ENCODE measurements at regions not wholly inside any gene's neighbourhood (a gene's known extent, or its start where the extent isn't known, plus 50 kb on each side); places are given as distances from the start of the nearest gene placed in this dataset.

- DNase-seq (ENCODE audit: low read depth in 1 of 2, low spot score in 2 of 2) (no peak), FAIRE-seq (no peak)
- H2BK20ac ChIP-seq (ENCODE audit: low read length): no peak overlapping the region
- no peak overlapping the region for H3K4ac ChIP-seq (replicated peaks; ENCODE audit: insufficient read length, low read depth, low read length)
- no peaks in the 10 kb centered on the region for H3K79me1 ChIP-seq (ENCODE audit: low read depth, low read length)
- H2AK5ac ChIP-seq (ENCODE audit: low read depth, low read length): no peak overlapping the region
- H3K18ac ChIP-seq (ENCODE audit: extremely low read depth, low read length): no peak overlapping the region
- H3K4me2 ChIP-seq (ENCODE audit: insufficient read depth in 1 of 2, low read depth in 2 of 2, low read length in 2 of 2): no peak overlapping the region
- 0 out of 2 replicates have a peak, but pooled peaks cover 2% of the 10 kb centered on the region for H3K23me2 ChIP-seq (ENCODE audit: low read depth, low read length)
- WGBS, 2 experiments (ENCODE audit: extremely low coverage in 1 of 2, insufficient coverage in 1 of 2, insufficient read length in 1 of 2, insufficient replicate concordance in 2 of 2, low coverage in 1 of 2, low lambda C conversion rate in 2 of 2, missing lambda C conversion rate in 1 of 2): 91% methylated on average over 8 of the region's 8 CpGs; no CpG with 5 or more reads in 1 of the 2 experiments
- H2BK12ac ChIP-seq (ENCODE audit: low read depth, low read length): no peak overlapping the region
- no peak overlapping the region for H3K9ac ChIP-seq (replicated peaks in 1 of 4; ENCODE audit: extremely low read depth in 1 of 4, low read depth in 3 of 4, low read length in 3 of 4)
- H3K14ac ChIP-seq (ENCODE audit: insufficient read length): no peak overlapping the region
- no peaks in the 10 kb centered on the region for H3K79me2 ChIP-seq (ENCODE audit: control insufficient read depth in 1 of 2, insufficient read depth in 2 of 2, low read length in 2 of 2)
- peaks cover 0 to 1% (median 0%) of the 10 kb centered on the region in 4 experiments; a peak in 1 of 7 replicates for H3K27me3 ChIP-seq (replicated peaks in 1 of 4; ENCODE audit: control insufficient read depth in 3 of 4, extremely low read depth in 1 of 4, insufficient read depth in 3 of 4, low read length in 3 of 4)
- no peak overlapping the region for H2BK120ac ChIP-seq (replicated peaks; ENCODE audit: low read depth, low read length)
- no peak overlapping the region for H4K5ac ChIP-seq (ENCODE audit: insufficient read length, low read depth, low read length)
- H3K9me3 ChIP-seq (ENCODE audit: insufficient read depth in 2 of 2, low read depth in 1 of 2, low read length in 1 of 2): no peaks in the 10 kb centered on the region
- TF ChIP-seq SRF (IDR thresholded peaks at IDR 0.05; ENCODE audit: low read depth, low read length) (no peak), JUN (IDR thresholded peaks at IDR 0.05; ENCODE audit: low read depth, low read length) (no peak), HDAC6 (IDR thresholded peaks at IDR 0.05; ENCODE audit: low read depth, low read length) (no peak), KDM1A (IDR thresholded peaks at IDR 0.05; ENCODE audit: borderline replicate concordance, low read length) (no peak), BACH1 (IDR thresholded peaks at IDR 0.05; ENCODE audit: low read length) (no peak), CHD2 (IDR thresholded peaks at IDR 0.05; ENCODE audit: low read length) (no peak), KDM4A (IDR thresholded peaks at IDR 0.05; ENCODE audit: low read depth, low read length, severe bottlenecking) (no peak), TCF12 (IDR thresholded peaks at IDR 0.05; ENCODE audit: low read depth, low read length) (no peak), FOSL1 (IDR thresholded peaks at IDR 0.05; ENCODE audit: insufficient read depth, low read depth, low read length) (no peak)
- TF ChIP-seq, protein P1, sequence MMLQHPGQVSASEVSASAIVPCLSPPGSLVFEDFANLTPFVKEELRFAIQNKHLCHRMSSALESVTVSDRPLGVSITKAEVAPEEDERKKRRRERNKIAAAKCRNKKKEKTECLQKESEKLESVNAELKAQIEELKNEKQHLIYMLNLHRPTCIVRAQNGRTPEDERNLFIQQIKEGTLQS (IDR thresholded peaks at IDR 0.05; ENCODE audit: insufficient read depth, low read depth, low read length): no peak
- TF ChIP-seq, protein P2, sequence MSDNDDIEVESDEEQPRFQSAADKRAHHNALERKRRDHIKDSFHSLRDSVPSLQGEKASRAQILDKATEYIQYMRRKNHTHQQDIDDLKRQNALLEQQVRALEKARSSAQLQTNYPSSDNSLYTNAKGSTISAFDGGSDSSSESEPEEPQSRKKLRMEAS (IDR thresholded peaks at IDR 0.05): no peak
- no peak overlapping the region for H3K23ac ChIP-seq (ENCODE audit: insufficient read length)
- H2AFZ ChIP-seq (ENCODE audit: low read length): no peak overlapping the region
- H3K56ac ChIP-seq (replicated peaks; ENCODE audit: insufficient read length, low read depth, low read length): no peak overlapping the region
- CTCF ChIA-PET (ENCODE audit: partially characterized antibody): no interaction called here
- H4K8ac ChIP-seq (ENCODE audit: extremely low read depth, insufficient read depth, low read length): no peak overlapping the region
- no peaks in the 10 kb centered on the region for H3K4me1 ChIP-seq (replicated peaks in 1 of 4; ENCODE audit: control insufficient read depth in 3 of 4, insufficient read depth in 4 of 4, low read length in 3 of 4)
- no peak overlapping the region for H2BK5ac ChIP-seq (ENCODE audit: low read depth, low read length)
- H3K36me3 ChIP-seq (ENCODE audit: control insufficient read depth in 2 of 4, insufficient read depth in 4 of 4, low read length in 3 of 4): no peaks in the 10 kb centered on the region
- no peaks in the 10 kb centered on the region for H4K20me1 ChIP-seq (replicated peaks in 1 of 2; ENCODE audit: control insufficient read depth in 1 of 2, insufficient read depth in 2 of 2, low read length in 2 of 2)
- POLR2A ChIA-PET (ENCODE audit: partially characterized antibody): no interaction called here
- no peak overlapping the region for H4K91ac ChIP-seq (replicated peaks; ENCODE audit: insufficient read length, low read length)
- no peak overlapping the region for H3K27ac ChIP-seq (ENCODE audit: low read depth, low read length)
- H2BK15ac ChIP-seq (ENCODE audit: low read length): no peak overlapping the region
- no peak overlapping the region for H3K4me3 ChIP-seq (ENCODE audit: extremely low read depth in 1 of 4, insufficient read depth in 2 of 4, low read depth in 3 of 4, low read length in 4 of 4)
Observed at GRCh38 chr16:73629011-73629410, 581.1 kb upstream of the ZFHX3 start.

Measured in H1 (cell line).